ENCODE measurements at regions not wholly inside any gene's neighbourhood (a gene's known extent, or its start where the extent isn't known, plus 50 kb on each side); places are given as distances from the start of the nearest gene placed in this dataset.

- TF ChIP-seq, protein P1, sequence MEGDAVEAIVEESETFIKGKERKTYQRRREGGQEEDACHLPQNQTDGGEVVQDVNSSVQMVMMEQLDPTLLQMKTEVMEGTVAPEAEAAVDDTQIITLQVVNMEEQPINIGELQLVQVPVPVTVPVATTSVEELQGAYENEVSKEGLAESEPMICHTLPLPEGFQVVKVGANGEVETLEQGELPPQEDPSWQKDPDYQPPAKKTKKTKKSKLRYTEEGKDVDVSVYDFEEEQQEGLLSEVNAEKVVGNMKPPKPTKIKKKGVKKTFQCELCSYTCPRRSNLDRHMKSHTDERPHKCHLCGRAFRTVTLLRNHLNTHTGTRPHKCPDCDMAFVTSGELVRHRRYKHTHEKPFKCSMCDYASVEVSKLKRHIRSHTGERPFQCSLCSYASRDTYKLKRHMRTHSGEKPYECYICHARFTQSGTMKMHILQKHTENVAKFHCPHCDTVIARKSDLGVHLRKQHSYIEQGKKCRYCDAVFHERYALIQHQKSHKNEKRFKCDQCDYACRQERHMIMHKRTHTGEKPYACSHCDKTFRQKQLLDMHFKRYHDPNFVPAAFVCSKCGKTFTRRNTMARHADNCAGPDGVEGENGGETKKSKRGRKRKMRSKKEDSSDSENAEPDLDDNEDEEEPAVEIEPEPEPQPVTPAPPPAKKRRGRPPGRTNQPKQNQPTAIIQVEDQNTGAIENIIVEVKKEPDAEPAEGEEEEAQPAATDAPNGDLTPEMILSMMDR (IDR thresholded peaks at IDR 0.05; ENCODE audit: poor library complexity, severe bottlenecking): no peak
- peak; percentile 27 for TF ChIP-seq EP300 (conservative IDR thresholded peaks at IDR 0.05; ENCODE audit: poor library complexity, severe bottlenecking)
Measured at GRCh38 chr6:79797912-79798311, 149.4 kb downstream of the ELOVL4 start.

All from neural cell (in vitro differentiated cells).